Uterus (tissue), 3 donors: ENCODE measurements at regions not wholly inside any gene's neighbourhood (a gene's known extent, or its start where the extent isn't known, plus 50 kb on each side); places are given as distances from the start of the nearest gene placed in this dataset.

Experiments used
- DNase-seq, 2 donors: peaks; one replicate each; pipeline ENCODE4 v3.0.0-alpha.2; 2019 to 2020
- H3K27ac ChIP-seq, 2 donors: fragments of 200-600 bp; sonication (generic); 1 replicate in 1 of 2; 2 replicates in 1 of 2; pipeline ENCODE4 v1.5.1; 2016 to 2018
- H3K27me3 ChIP-seq, 2 donors: fragments of 200-600 bp; sonication (generic); one replicate each; pipeline ENCODE4 v1.5.1; 2018 to 2019; ENCODE audit warnings: control low read depth in 1 of 2
- H3K36me3 ChIP-seq, 2 donors: fragments of 200-600 bp; sonication (generic); one replicate each; pipeline ENCODE4 v1.5.1; 2019; ENCODE audit warnings: control low read depth in 1 of 2
- H3K4me1 ChIP-seq, 2 donors: fragments of 200-600 bp; sonication (generic); one replicate each; pipeline ENCODE4 v1.5.1; 2018 to 2019; ENCODE audit warnings: control low read depth in 1 of 2
- H3K4me3 ChIP-seq, 2 donors: fragments of 200-600 bp; sonication (generic); 1 replicate in 1 of 2; 2 replicates in 1 of 2; pipeline ENCODE4 v1.5.1; 2018 to 2019; ENCODE audit warnings: mild to moderate bottlenecking in 1 of 2
- H3K9me3 ChIP-seq, 2 donors: fragments of 200-600 bp; sonication (generic); one replicate each; pipeline ENCODE4 v1.5.1; 2019; ENCODE audit warnings: control low read depth in 1 of 2
- CTCF ChIP-seq, 4 experiments: fragments of 200-600 bp in 2 of 4; fragments of 450-650 bp in 2 of 4; sonication (generic) in 2 of 4; IDR thresholded peaks; one replicate each; pipeline ENCODE4 v1.5.1; 2016 to 2019; ENCODE audit warnings: antibody characterized with exemption in 4 of 4, mild to moderate bottlenecking in 2 of 4, moderate library complexity in 1 of 4
- POLR2A ChIP-seq, 2 donors: fragments of 450-650 bp; IDR thresholded peaks; one replicate each; pipeline ENCODE4 v1.6.1; 2016; ENCODE audit warnings: antibody characterized with exemption in 2 of 2, mild to moderate bottlenecking in 1 of 2, moderate library complexity in 1 of 2
- intact Hi-C: fragments of 100-400 bp; cut with DNase I; formaldehyde crosslinking; loops from one replicate; pipeline ENCODE4 v1.15.1; 2023; ENCODE audit warnings: low total_unique reads
- donor health status: DM: yes; HTN: yes; CAD: no.

GRCh38 chr12:58809064-58809607, 111.2 kb downstream of the LRIG3 start:
- Histone ChIP-seq H3K27ac (no peak overlapping the region), H3K9me3 (no peaks in the 10 kb centered on the region), H3K36me3 (no peaks in the 10 kb centered on the region), H3K4me3 (no peak overlapping the region), H3K27me3 (no peaks in the 10 kb centered on the region), H3K4me1 (peaks cover 0 to 5% of the 10 kb centered on the region in 2 donors)
- TF ChIP-seq POLR2A (IDR thresholded peaks at IDR 0.05) (no peak), CTCF (IDR thresholded peaks at IDR 0.05) (no peak)
- intact Hi-C loops, result no loop called here
- DNase-seq, result no peak

DNA sequence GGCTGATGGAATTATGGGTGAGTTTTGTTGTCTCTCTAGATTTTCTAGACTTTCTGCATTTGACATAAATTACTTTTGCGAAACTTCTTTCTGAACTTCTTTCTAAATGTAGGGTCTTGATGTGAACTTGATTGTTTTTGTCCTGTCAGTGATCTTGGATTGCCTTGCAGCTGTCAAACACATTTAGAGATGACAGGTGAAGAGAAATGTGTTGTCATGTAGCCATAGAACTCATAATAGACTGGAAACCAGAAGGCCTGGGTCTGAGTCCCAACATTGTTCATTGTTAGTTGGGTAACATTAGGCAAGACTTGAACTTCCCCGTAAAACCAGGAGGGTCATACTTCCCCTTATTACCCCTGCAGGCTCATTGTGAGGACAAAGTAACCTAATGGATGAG, 109.0 kb downstream of the LRIG3 start:
- H3K27ac ChIP-seq, result no peak overlapping the region
- no peaks in the 10 kb centered on the region for H3K36me3 ChIP-seq
- no peaks in the 10 kb centered on the region for H3K4me1 ChIP-seq
- intact Hi-C loops, result no loop called here
- H3K9me3 ChIP-seq, result no peaks in the 10 kb centered on the region
- TF ChIP-seq CTCF (IDR thresholded peaks at IDR 0.05) (no peak), POLR2A (IDR thresholded peaks at IDR 0.05) (no peak)
- DNase-seq, result no peak
- no peaks in the 10 kb centered on the region for H3K27me3 ChIP-seq
- no peak overlapping the region for H3K4me3 ChIP-seq

GRCh38 chr12:58812214-58812613, 108.1 kb downstream of the LRIG3 start:
- TF ChIP-seq POLR2A (IDR thresholded peaks at IDR 0.05), result no peak
- no peak for TF ChIP-seq CTCF (IDR thresholded peaks at IDR 0.05)
- no peak overlapping the region for H3K27ac ChIP-seq
- no peaks in the 10 kb centered on the region for H3K9me3 ChIP-seq
- no peak overlapping the region for H3K4me3 ChIP-seq
- intact Hi-C loops, result no loop called here
- no peaks in the 10 kb centered on the region for H3K36me3 ChIP-seq
- no peak for DNase-seq
- no peaks in the 10 kb centered on the region for H3K4me1 ChIP-seq
- no peaks in the 10 kb centered on the region for H3K27me3 ChIP-seq

DNA sequence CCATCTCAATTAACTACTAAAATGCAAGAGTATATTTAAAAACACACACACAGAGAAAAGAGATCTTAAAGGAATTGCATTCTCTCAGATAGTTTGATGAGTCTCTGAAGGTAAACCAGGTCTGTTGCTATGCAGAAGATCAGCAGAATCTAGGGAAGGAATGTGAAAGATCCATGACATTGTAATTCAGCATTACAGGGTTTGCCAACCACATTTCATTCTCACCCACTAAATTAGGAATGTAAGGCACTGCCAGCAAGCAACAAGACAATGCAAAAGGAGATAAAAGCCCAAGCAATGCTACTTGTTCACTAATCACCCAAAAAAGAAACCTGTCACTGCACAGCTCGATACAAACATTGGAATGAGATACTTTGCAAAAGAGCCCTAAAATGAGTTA, 106.3 kb downstream of the LRIG3 start:
- no peaks in the 10 kb centered on the region for H3K9me3 ChIP-seq
- H3K4me1 ChIP-seq, result no peaks in the 10 kb centered on the region
- no peak overlapping the region for H3K4me3 ChIP-seq
- no peak for DNase-seq
- no peaks in the 10 kb centered on the region for H3K27me3 ChIP-seq
- H3K27ac ChIP-seq, result no peak overlapping the region
- H3K36me3 ChIP-seq, result no peaks in the 10 kb centered on the region
- TF ChIP-seq POLR2A (IDR thresholded peaks at IDR 0.05) (no peak), CTCF (IDR thresholded peaks at IDR 0.05) (no peak)
- intact Hi-C loops, result no loop called here

DNA sequence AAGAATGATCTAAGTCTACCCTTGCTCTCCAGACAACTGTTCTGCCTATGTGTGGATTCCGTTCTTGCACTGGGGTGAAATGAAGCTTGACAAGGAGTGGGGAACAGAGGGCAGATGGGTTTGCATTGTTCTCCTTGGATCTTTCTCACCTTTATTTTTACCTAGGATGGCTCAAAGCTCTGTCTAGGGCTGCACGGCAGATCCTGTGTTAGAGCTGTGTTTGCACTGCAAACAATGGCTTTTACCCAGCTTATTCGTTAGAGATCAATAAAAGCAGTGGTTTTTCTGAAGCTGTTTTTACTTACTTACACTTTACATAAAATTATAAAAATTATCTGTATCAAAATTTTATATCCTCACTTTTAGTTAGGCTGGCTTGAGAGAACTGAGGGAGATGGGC, 105.1 kb downstream of the LRIG3 start:
- TF ChIP-seq POLR2A (IDR thresholded peaks at IDR 0.05), result no peak
- TF ChIP-seq CTCF (IDR thresholded peaks at IDR 0.05), result no peak
- Histone ChIP-seq H3K9me3 (no peaks in the 10 kb centered on the region), H3K27me3 (no peaks in the 10 kb centered on the region), H3K4me1 (no peaks in the 10 kb centered on the region), H3K4me3 (no peak overlapping the region), H3K36me3 (no peaks in the 10 kb centered on the region), H3K27ac (no peak overlapping the region)
- no peak for DNase-seq
- intact Hi-C loops, result no loop called here
